ENCODE measurements at regions not wholly inside any gene's neighbourhood (a gene's known extent, or its start where the extent isn't known, plus 50 kb on each side); places are given as distances from the start of the nearest gene placed in this dataset.
"Not testable (repeated sequence)": the region's sequence is repeated elsewhere in the genome, so short reads cannot be mapped to it uniquely, and the experiment has no call there.

DNA sequence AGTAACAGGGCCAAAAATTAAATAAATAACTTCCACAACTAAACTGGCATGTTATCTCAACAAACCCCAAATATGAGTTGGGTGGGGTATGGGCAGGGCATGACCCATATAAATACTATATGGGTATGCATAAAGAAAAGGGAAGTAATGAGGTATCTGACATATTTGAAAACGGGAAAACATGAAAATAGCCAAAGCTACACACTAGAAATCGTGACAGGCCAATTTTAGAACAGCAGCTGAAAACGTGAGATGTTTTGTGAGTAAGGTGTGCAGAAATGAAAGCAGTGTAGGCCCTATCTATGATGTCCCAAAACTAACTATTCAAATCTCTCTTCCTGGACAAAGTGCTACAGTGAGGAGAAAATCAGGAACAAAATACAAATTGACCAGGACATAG lies 537.9 kb upstream of the NR5A2 start:
- Histone ChIP-seq H3K27ac (ENCODE audit: low read depth in 1 of 3, low read length in 2 of 3) (no peak overlapping the region), H3K36me3 (ENCODE audit: control insufficient read depth in 3 of 3, insufficient read depth in 2 of 3, low read depth in 1 of 3, low read length in 3 of 3) (no peaks in the 10 kb centered on the region), H3K9me3 (ENCODE audit: control insufficient read depth in 2 of 2, insufficient read depth in 1 of 2, low read depth in 1 of 2, low read length in 1 of 2) (peaks cover 0 to 9% of the 10 kb centered on the region in 2 donors), H3K4me1 (ENCODE audit: control insufficient read depth in 3 of 3, insufficient read depth in 2 of 3, low read depth in 1 of 3, low read length in 2 of 3) (no peaks in the 10 kb centered on the region), H3K4me3 (ENCODE audit: low read depth in 1 of 3, low read length in 3 of 3) (no peak overlapping the region), H3K27me3 (ENCODE audit: control insufficient read depth in 3 of 3, insufficient read depth in 3 of 3, low read length in 3 of 3) (no peaks in the 10 kb centered on the region)
- WGBS, 3 donors = 60 to 77% (median 64%) methylated on average over 3 of the region's 3 CpGs
- DNase-seq = no peak
- no peak for FAIRE-seq

DNA sequence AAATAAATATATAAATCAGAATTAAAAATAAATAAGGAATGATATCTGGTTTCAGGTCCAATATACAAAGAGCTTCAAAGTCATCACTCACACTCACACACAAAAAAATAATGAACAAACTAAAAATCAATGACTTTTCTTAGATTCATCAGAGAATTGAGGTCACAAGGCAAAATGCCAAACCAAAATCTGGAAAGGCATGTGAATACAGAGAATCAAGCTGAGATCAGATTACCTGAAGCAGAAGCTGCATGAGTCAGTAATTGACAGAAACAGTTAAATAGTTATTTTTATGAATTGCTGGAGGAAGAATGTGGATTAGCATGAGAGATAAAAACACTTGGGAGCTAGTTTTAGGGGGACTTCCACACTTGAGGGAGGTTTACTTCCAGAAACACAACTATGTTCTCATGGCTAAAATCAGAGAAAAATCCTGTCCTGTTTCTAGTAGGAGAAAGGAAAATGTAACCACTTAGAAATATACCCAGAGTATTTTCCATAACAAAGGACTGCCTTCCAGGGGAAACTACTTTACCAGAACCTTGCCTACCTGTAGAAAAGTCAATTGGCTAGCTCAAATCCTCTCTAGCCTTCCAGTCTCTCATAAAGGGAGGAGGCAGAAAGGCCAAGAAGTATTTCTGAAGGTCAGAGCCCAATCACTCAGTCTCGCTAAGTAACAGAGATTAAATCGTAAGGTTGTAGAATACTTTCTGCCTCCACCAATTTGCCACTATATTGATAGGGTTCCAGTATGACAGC lies 536.6 kb upstream of the NR5A2 start:
- no peaks in the 10 kb centered on the region for H3K36me3 ChIP-seq (ENCODE audit: control insufficient read depth in 3 of 3, insufficient read depth in 2 of 3, low read depth in 1 of 3, low read length in 3 of 3)
- WGBS, 3 donors = 88 to 93% (median 90%) methylated on average over 2 of the region's 2 CpGs
- H3K4me3 ChIP-seq (ENCODE audit: low read depth in 1 of 3, low read length in 3 of 3) = no peak overlapping the region
- H3K9me3 ChIP-seq (ENCODE audit: control insufficient read depth in 2 of 2, insufficient read depth in 1 of 2, low read depth in 1 of 2, low read length in 1 of 2) = peaks cover 0 to 9% of the 10 kb centered on the region in 2 donors
- H3K4me1 ChIP-seq (ENCODE audit: control insufficient read depth in 3 of 3, insufficient read depth in 2 of 3, low read depth in 1 of 3, low read length in 2 of 3) = no peaks in the 10 kb centered on the region
- H3K27ac ChIP-seq (ENCODE audit: low read depth in 1 of 3, low read length in 2 of 3) = no peak overlapping the region
- no peaks in the 10 kb centered on the region for H3K27me3 ChIP-seq (ENCODE audit: control insufficient read depth in 3 of 3, insufficient read depth in 3 of 3, low read length in 3 of 3)
- no peak for DNase-seq
- FAIRE-seq = no peak

- FAIRE-seq (no peak), DNase-seq (no peak)
- no peak overlapping the region for H3K4me3 ChIP-seq (ENCODE audit: low read depth in 1 of 3, low read length in 3 of 3)
- H3K36me3 ChIP-seq (ENCODE audit: control insufficient read depth in 3 of 3, insufficient read depth in 2 of 3, low read depth in 1 of 3, low read length in 3 of 3) = no peaks in the 10 kb centered on the region
- no peaks in the 10 kb centered on the region for H3K4me1 ChIP-seq (ENCODE audit: control insufficient read depth in 3 of 3, insufficient read depth in 2 of 3, low read depth in 1 of 3, low read length in 2 of 3)
- no peak overlapping the region for H3K27ac ChIP-seq (ENCODE audit: low read depth in 1 of 3, low read length in 2 of 3)
- 93 to 96% (median 94%) methylated on average over 3 of the region's 3 CpGs for WGBS, 3 donors
- no peaks in the 10 kb centered on the region for H3K27me3 ChIP-seq (ENCODE audit: control insufficient read depth in 3 of 3, insufficient read depth in 3 of 3, low read length in 3 of 3)
- H3K9me3 ChIP-seq (ENCODE audit: control insufficient read depth in 2 of 2, insufficient read depth in 1 of 2, low read depth in 1 of 2, low read length in 1 of 2) = peaks cover 0 to 9% of the 10 kb centered on the region in 2 donors
These were observed 532.1 kb upstream of the NR5A2 start for GRCh38 chr1:199495432-199495831.

GRCh38 chr1:199498802-199499201 lies 528.7 kb upstream of the NR5A2 start:
- not testable (repeated sequence) for H3K27ac ChIP-seq (ENCODE audit: low read depth in 1 of 3, low read length in 2 of 3); DNase-seq; H3K36me3 ChIP-seq (ENCODE audit: control insufficient read depth in 3 of 3, insufficient read depth in 2 of 3, low read depth in 1 of 3, low read length in 3 of 3); H3K4me1 ChIP-seq (ENCODE audit: control insufficient read depth in 3 of 3, insufficient read depth in 2 of 3, low read depth in 1 of 3, low read length in 2 of 3); H3K27me3 ChIP-seq (ENCODE audit: control insufficient read depth in 3 of 3, insufficient read depth in 3 of 3, low read length in 3 of 3); H3K9me3 ChIP-seq (ENCODE audit: control insufficient read depth in 2 of 2, insufficient read depth in 1 of 2, low read depth in 1 of 2, low read length in 1 of 2); FAIRE-seq; H3K4me3 ChIP-seq (ENCODE audit: low read depth in 1 of 3, low read length in 3 of 3)
- 80 to 100% (median 89%) methylated on average over 1 of the region's 1 CpG for WGBS, 3 donors

- DNase-seq = no peak
- WGBS, 3 donors = 49 to 67% (median 63%) methylated on average over 3 of the region's 3 CpGs
- no peak for FAIRE-seq
- Histone ChIP-seq H3K27ac (ENCODE audit: low read depth in 1 of 3, low read length in 2 of 3) (no peak overlapping the region), H3K4me3 (ENCODE audit: low read depth in 1 of 3, low read length in 3 of 3) (no peak overlapping the region), H3K9me3 (ENCODE audit: control insufficient read depth in 2 of 2, insufficient read depth in 1 of 2, low read depth in 1 of 2, low read length in 1 of 2) (no peaks in the 10 kb centered on the region), H3K27me3 (ENCODE audit: control insufficient read depth in 3 of 3, insufficient read depth in 3 of 3, low read length in 3 of 3) (no peaks in the 10 kb centered on the region), H3K4me1 (ENCODE audit: control insufficient read depth in 3 of 3, insufficient read depth in 2 of 3, low read depth in 1 of 3, low read length in 2 of 3) (no peaks in the 10 kb centered on the region), H3K36me3 (ENCODE audit: control insufficient read depth in 3 of 3, insufficient read depth in 2 of 3, low read depth in 1 of 3, low read length in 3 of 3) (no peaks in the 10 kb centered on the region)
These were observed 519.4 kb upstream of the NR5A2 start for GRCh38 chr1:199508072-199508471.

GRCh38 chr1:199508653-199509052 lies 518.9 kb upstream of the NR5A2 start:
- H3K27ac ChIP-seq (ENCODE audit: low read depth in 1 of 3, low read length in 2 of 3) = no peak overlapping the region
- DNase-seq (no peak), FAIRE-seq (no peak)
- H3K27me3 ChIP-seq (ENCODE audit: control insufficient read depth in 3 of 3, insufficient read depth in 3 of 3, low read length in 3 of 3) = no peaks in the 10 kb centered on the region
- H3K4me3 ChIP-seq (ENCODE audit: low read depth in 1 of 3, low read length in 3 of 3) = no peak overlapping the region
- H3K36me3 ChIP-seq (ENCODE audit: control insufficient read depth in 3 of 3, insufficient read depth in 2 of 3, low read depth in 1 of 3, low read length in 3 of 3) = no peaks in the 10 kb centered on the region
- WGBS, 3 donors = 39 to 72% (median 45%) methylated on average over 2 of the region's 2 CpGs
- no peaks in the 10 kb centered on the region for H3K9me3 ChIP-seq (ENCODE audit: control insufficient read depth in 2 of 2, insufficient read depth in 1 of 2, low read depth in 1 of 2, low read length in 1 of 2)
- no peaks in the 10 kb centered on the region for H3K4me1 ChIP-seq (ENCODE audit: control insufficient read depth in 3 of 3, insufficient read depth in 2 of 3, low read depth in 1 of 3, low read length in 2 of 3)

DNA sequence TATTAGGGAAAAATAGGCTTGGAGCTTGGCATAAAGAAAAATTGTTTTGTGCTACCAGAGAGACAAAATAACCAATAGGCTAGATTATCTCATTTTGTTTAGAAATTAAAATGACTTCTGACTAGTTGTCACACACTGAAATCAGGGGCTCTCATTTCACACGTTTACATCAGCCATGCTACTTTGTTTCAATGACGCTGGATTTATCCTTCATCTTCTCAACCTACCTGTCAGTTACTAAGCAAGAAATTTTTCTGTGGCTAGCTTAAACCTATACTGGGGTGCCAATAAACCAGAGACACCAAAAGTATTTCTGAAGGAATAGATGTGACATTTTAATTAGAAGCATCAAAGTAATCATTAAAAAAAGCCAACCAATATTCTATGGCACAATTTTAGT lies 518.1 kb upstream of the NR5A2 start:
- Histone ChIP-seq H3K4me1 (ENCODE audit: control insufficient read depth in 3 of 3, insufficient read depth in 2 of 3, low read depth in 1 of 3, low read length in 2 of 3) (no peaks in the 10 kb centered on the region), H3K27me3 (ENCODE audit: control insufficient read depth in 3 of 3, insufficient read depth in 3 of 3, low read length in 3 of 3) (no peaks in the 10 kb centered on the region), H3K9me3 (ENCODE audit: control insufficient read depth in 2 of 2, insufficient read depth in 1 of 2, low read depth in 1 of 2, low read length in 1 of 2) (no peaks in the 10 kb centered on the region), H3K36me3 (ENCODE audit: control insufficient read depth in 3 of 3, insufficient read depth in 2 of 3, low read depth in 1 of 3, low read length in 3 of 3) (no peaks in the 10 kb centered on the region), H3K27ac (ENCODE audit: low read depth in 1 of 3, low read length in 2 of 3) (no peak overlapping the region), H3K4me3 (ENCODE audit: low read depth in 1 of 3, low read length in 3 of 3) (no peak overlapping the region)
- WGBS, 3 donors = 77 to 85% (median 81%) methylated on average over 2 of the region's 2 CpGs
- DNase-seq (no peak), FAIRE-seq (no peak)

DNA sequence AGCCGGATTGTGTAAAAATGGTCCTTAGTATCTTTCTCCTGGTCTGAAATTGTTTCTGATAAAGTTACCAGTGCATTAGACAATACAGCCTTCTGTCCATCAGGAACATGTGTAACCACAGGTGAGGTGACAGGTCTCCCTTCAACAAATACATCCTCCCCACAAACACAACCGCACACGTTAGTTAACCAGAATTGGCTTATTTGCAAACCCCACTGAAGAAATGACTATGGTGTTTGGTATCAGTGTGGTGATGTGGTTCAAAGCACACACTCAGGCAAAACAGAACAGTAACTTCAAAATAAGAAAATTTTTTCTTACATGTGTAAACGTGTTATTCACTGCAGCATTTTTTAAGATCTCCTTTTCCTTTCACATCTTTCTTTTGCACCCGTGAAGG lies 517.2 kb upstream of the NR5A2 start:
- H3K4me3 ChIP-seq (ENCODE audit: low read depth in 1 of 3, low read length in 3 of 3) = no peak overlapping the region
- FAIRE-seq (no peak), DNase-seq (no peak)
- no peaks in the 10 kb centered on the region for H3K4me1 ChIP-seq (ENCODE audit: control insufficient read depth in 3 of 3, insufficient read depth in 2 of 3, low read depth in 1 of 3, low read length in 2 of 3)
- no peaks in the 10 kb centered on the region for H3K27me3 ChIP-seq (ENCODE audit: control insufficient read depth in 3 of 3, insufficient read depth in 3 of 3, low read length in 3 of 3)
- no peaks in the 10 kb centered on the region for H3K9me3 ChIP-seq (ENCODE audit: control insufficient read depth in 2 of 2, insufficient read depth in 1 of 2, low read depth in 1 of 2, low read length in 1 of 2)
- H3K27ac ChIP-seq (ENCODE audit: low read depth in 1 of 3, low read length in 2 of 3) = no peak overlapping the region
- 63 to 69% (median 68%) methylated on average over 5 of the region's 5 CpGs for WGBS, 3 donors
- H3K36me3 ChIP-seq (ENCODE audit: control insufficient read depth in 3 of 3, insufficient read depth in 2 of 3, low read depth in 1 of 3, low read length in 3 of 3) = no peaks in the 10 kb centered on the region
